ENCODE measurements at regions not wholly inside any gene's neighbourhood (a gene's known extent, or its start where the extent isn't known, plus 50 kb on each side); places are given as distances from the start of the nearest gene placed in this dataset.

GRCh38 chr2:59590798-59591197 lies 962.7 kb downstream of the BCL11A start:
- Histone ChIP-seq H3K4me3 (no peak overlapping the region), H3K27me3 (no peaks in the 10 kb centered on the region), H3K9me3 (no peaks in the 10 kb centered on the region), H3K36me3 (no peaks in the 10 kb centered on the region), H3K27ac (no peak overlapping the region), H3K4me1 (no peaks in the 10 kb centered on the region)
- TF ChIP-seq POLR2AphosphoS5 (IDR thresholded peaks at IDR 0.05) (no peak), CTCF (IDR thresholded peaks at IDR 0.05) (no peak), POLR2A (IDR thresholded peaks at IDR 0.05) (no peak)
- intact Hi-C loops (cut with DNase I; ENCODE audit: low total_unique reads), result no loop called here
- DNase-seq (ENCODE audit: low spot score in 2 of 2), result no peak

- no peaks in the 10 kb centered on the region for H3K36me3 ChIP-seq
- TF ChIP-seq CTCF (IDR thresholded peaks at IDR 0.05) (no peak), POLR2AphosphoS5 (IDR thresholded peaks at IDR 0.05) (no peak), POLR2A (IDR thresholded peaks at IDR 0.05) (no peak)
- no peak overlapping the region for H3K27ac ChIP-seq
- H3K27me3 ChIP-seq, result no peaks in the 10 kb centered on the region
- H3K4me1 ChIP-seq, result no peaks in the 10 kb centered on the region
- no peak for DNase-seq (ENCODE audit: low spot score in 2 of 2)
- no peak overlapping the region for H3K4me3 ChIP-seq
- intact Hi-C loops (cut with DNase I; ENCODE audit: low total_unique reads), result no loop called here
- no peaks in the 10 kb centered on the region for H3K9me3 ChIP-seq
Observed at GRCh38 chr2:59589881-59590280, 963.6 kb downstream of the BCL11A start.

- DNase-seq (ENCODE audit: low spot score in 2 of 2), result no peak
- Histone ChIP-seq H3K27me3 (no peaks in the 10 kb centered on the region), H3K9me3 (no peaks in the 10 kb centered on the region), H3K36me3 (no peaks in the 10 kb centered on the region), H3K4me1 (no peaks in the 10 kb centered on the region), H3K4me3 (no peak overlapping the region), H3K27ac (no peak overlapping the region)
- intact Hi-C loops (cut with DNase I; ENCODE audit: low total_unique reads), result no loop called here
- TF ChIP-seq CTCF (IDR thresholded peaks at IDR 0.05), result no peak
- TF ChIP-seq POLR2AphosphoS5 (IDR thresholded peaks at IDR 0.05), result no peak
- TF ChIP-seq POLR2A (IDR thresholded peaks at IDR 0.05), result no peak
Observed at GRCh38 chr2:59588286-59588685, 965.2 kb downstream of the BCL11A start.

- Histone ChIP-seq H3K9me3 (no peaks in the 10 kb centered on the region), H3K27ac (no peak overlapping the region), H3K27me3 (no peaks in the 10 kb centered on the region), H3K4me3 (no peak overlapping the region), H3K4me1 (no peaks in the 10 kb centered on the region), H3K36me3 (no peaks in the 10 kb centered on the region)
- TF ChIP-seq POLR2A (IDR thresholded peaks at IDR 0.05) (no peak), POLR2AphosphoS5 (IDR thresholded peaks at IDR 0.05) (no peak), CTCF (IDR thresholded peaks at IDR 0.05) (no peak)
- intact Hi-C loops (cut with DNase I; ENCODE audit: low total_unique reads), result no loop called here
- no peak for DNase-seq (ENCODE audit: low spot score in 2 of 2)
Observed at GRCh38 chr2:59586176-59586575, 967.3 kb downstream of the BCL11A start.

GRCh38 chr2:59585655-59586054 lies 967.8 kb downstream of the BCL11A start:
- intact Hi-C loops (cut with DNase I; ENCODE audit: low total_unique reads), result no loop called here
- H3K36me3 ChIP-seq, result no peaks in the 10 kb centered on the region
- H3K4me3 ChIP-seq, result no peak overlapping the region

More at GRCh38 chr2:59585655-59586054, 967.8 kb downstream of the BCL11A start:
- Histone ChIP-seq H3K4me1 (no peaks in the 10 kb centered on the region), H3K27me3 (no peaks in the 10 kb centered on the region), H3K9me3 (no peaks in the 10 kb centered on the region), H3K27ac (no peak overlapping the region)
- no peak for DNase-seq (ENCODE audit: low spot score in 2 of 2)
- no peak for TF ChIP-seq POLR2A (IDR thresholded peaks at IDR 0.05)
- no peak for TF ChIP-seq CTCF (IDR thresholded peaks at IDR 0.05)
- TF ChIP-seq POLR2AphosphoS5 (IDR thresholded peaks at IDR 0.05), result no peak
